ENCODE measurements at regions not wholly inside any gene's neighbourhood (a gene's known extent, or its start where the extent isn't known, plus 50 kb on each side); places are given as distances from the start of the nearest gene placed in this dataset.
"Not testable (repeated sequence)": the region's sequence is repeated elsewhere in the genome, so short reads cannot be mapped to it uniquely, and the experiment has no call there.

DNA sequence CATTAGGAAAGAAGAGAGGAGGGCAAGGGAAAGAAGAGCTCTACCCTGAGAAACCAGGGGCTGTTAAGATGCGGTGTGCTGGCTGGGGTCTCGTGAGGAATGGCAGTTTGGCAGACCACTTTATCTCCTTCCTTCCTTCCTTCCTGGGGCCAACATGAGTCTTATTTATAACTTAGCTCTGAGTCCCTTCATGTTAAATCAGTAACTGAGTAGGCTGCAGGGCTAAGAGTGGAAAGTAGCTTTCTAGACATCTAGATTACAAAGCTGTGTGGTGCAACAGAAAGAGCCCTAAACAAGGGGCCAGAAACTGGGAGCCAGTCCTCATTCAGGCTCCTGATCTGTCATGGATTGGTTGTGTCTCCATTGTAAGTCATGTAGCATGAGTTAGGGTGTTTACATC, 135.4 kb upstream of the DUSP10 start:
- H3K27me3 Mint-ChIP-seq (ENCODE audit: low read depth), result peaks cover 4% of the 10 kb centered on the region
- peaks cover 6% of the 10 kb centered on the region for H3K4me1 Mint-ChIP-seq (ENCODE audit: low read depth)
- no peaks in the 10 kb centered on the region for H3K36me3 Mint-ChIP-seq (ENCODE audit: low read depth)
- DNase-seq (ENCODE audit: low spot score), result no peak
- no peak overlapping the region for H3K4me3 Mint-ChIP-seq
- no peak overlapping the region for H3K27ac Mint-ChIP-seq
- no peaks in the 10 kb centered on the region for H3K9me3 Mint-ChIP-seq

GRCh38 chr1:221875004-221875330, 133.1 kb upstream of the DUSP10 start:
- no peak overlapping the region for H3K27ac Mint-ChIP-seq
- no peaks in the 10 kb centered on the region for H3K9me3 Mint-ChIP-seq
- no peak overlapping the region for H3K4me3 Mint-ChIP-seq
- DNase-seq (ENCODE audit: low spot score), result no peak
- no peaks in the 10 kb centered on the region for H3K36me3 Mint-ChIP-seq (ENCODE audit: low read depth)
- H3K27me3 Mint-ChIP-seq (ENCODE audit: low read depth), result peaks cover 4% of the 10 kb centered on the region
- H3K4me1 Mint-ChIP-seq (ENCODE audit: low read depth), result peaks cover 6% of the 10 kb centered on the region

- Mint-ChIP-seq H3K9me3 (no peaks in the 10 kb centered on the region), H3K4me1 (ENCODE audit: low read depth) (peaks cover 6% of the 10 kb centered on the region), H3K27ac (no peak overlapping the region), H3K4me3 (no peak overlapping the region), H3K27me3 (ENCODE audit: low read depth) (peaks cover 3% of the 10 kb centered on the region), H3K36me3 (ENCODE audit: low read depth) (no peaks in the 10 kb centered on the region)
- DNase-seq (ENCODE audit: low spot score), result no peak
Measured at GRCh38 chr1:221874285-221875003, 132.6 kb upstream of the DUSP10 start.

DNA sequence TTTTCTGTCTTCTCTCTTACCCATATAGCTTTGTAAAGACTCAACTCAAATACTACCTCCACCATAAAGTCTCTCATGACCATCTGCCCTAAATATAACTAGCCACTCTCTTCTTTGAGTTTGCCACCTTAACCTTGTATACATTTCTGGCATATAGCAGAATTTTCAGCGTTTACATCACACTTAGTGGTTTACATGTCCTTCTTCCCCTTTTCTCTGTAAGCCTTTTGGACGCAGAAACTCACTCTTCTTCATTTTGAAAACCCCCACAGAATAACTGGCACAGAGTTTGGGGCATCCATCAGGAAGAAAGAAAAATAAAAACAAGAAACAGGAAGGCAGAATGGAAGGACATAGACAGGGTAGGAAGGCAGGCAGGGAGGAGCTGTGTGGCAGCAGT, 131.8 kb upstream of the DUSP10 start:
- H3K4me1 Mint-ChIP-seq (ENCODE audit: low read depth), result peaks cover 6% of the 10 kb centered on the region

DNA sequence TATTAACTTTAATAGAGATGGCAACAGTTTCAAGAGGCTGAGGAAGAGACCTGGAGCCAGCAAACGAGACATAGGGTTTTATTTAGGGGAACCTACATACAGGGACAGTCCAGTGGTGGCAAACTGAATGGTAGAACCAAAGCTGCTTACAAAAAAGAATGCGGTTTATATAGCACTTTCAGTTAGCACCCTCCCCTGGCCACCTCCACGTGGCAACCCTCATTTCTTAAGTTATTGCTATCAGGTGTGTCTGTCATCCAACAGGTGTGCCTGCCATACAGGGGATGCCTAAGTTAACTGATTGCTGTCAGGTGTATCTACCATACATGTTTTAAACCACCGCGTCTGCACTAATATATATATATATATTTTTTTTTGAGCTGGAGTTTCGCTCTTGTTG, 129.2 kb upstream of the DUSP10 start:
- H3K4me3 Mint-ChIP-seq, result no peak overlapping the region
- peaks cover 14% of the 10 kb centered on the region for H3K27me3 Mint-ChIP-seq (ENCODE audit: low read depth)
- peaks cover 3% of the 10 kb centered on the region for H3K4me1 Mint-ChIP-seq (ENCODE audit: low read depth)
- no peak overlapping the region for H3K27ac Mint-ChIP-seq
- H3K9me3 Mint-ChIP-seq, result no peaks in the 10 kb centered on the region
- no peak for DNase-seq (ENCODE audit: low spot score)
- no peaks in the 10 kb centered on the region for H3K36me3 Mint-ChIP-seq (ENCODE audit: low read depth)

More for the DNA sequence above, 131.8 kb upstream of the DUSP10 start:
- Mint-ChIP-seq H3K4me3 (no peak overlapping the region), H3K27ac (no peak overlapping the region), H3K9me3 (no peaks in the 10 kb centered on the region), H3K36me3 (ENCODE audit: low read depth) (no peaks in the 10 kb centered on the region), H3K27me3 (ENCODE audit: low read depth) (peaks cover 5% of the 10 kb centered on the region)
- DNase-seq (ENCODE audit: low spot score), result no peak

DNA sequence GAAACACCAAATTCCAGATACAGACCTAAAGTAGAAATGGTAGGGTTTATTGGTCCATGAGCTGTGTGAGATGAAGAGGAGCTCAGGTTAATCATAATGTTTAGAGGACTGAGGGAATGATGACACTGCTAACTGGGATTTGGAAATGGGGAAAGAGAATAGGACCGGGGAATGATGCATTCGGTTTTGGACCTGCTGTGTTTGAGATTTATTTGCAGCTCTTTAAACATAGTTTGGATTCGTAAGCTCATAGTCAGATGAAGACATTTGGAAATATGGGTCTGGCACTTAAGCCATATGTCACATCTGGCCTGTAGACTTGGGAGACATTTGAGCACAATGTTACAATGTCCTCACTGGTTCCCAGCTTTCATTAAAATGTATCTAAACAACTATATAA, 127.9 kb upstream of the DUSP10 start:
- peaks cover 15% of the 10 kb centered on the region for H3K27me3 Mint-ChIP-seq (ENCODE audit: low read depth)
- peaks cover 3% of the 10 kb centered on the region for H3K4me1 Mint-ChIP-seq (ENCODE audit: low read depth)
- no peaks in the 10 kb centered on the region for H3K9me3 Mint-ChIP-seq
- DNase-seq (ENCODE audit: low spot score), result no peak
- no peak overlapping the region for H3K27ac Mint-ChIP-seq
- H3K4me3 Mint-ChIP-seq, result no peak overlapping the region
- H3K36me3 Mint-ChIP-seq (ENCODE audit: low read depth), result no peaks in the 10 kb centered on the region

DNA sequence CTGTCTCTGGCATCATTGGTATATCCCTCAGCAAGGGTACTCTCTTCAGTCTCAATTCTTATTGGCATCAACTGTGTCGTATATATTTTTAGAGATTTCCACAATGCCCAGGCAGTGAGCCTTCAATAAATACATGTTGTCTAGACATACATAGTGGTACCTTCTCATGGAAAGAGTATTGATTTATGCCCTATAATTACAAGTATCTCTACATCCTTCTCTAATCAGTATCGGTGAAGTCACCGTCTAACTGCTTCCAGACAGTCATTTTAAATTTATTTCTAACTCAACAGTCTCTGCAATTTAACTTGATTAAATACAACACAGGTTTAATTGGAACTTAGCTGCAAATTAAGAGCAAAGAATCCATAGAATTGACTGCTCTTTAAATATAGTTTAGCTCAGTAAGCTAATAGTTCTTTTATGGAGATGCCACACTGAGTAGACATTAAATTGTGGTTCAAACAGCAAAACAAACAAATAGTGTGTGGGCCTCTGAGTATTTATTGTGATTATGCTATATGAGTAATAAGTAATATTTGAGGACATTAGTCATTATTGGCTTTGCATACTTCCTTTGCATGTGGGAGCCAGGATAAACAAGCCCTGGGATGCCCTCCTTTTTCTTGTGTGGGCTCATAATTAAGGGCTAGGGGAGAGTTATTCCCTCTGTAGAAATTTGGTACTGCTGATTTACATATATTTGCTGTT, 126.9 kb upstream of the DUSP10 start:
- H3K36me3 Mint-ChIP-seq (ENCODE audit: low read depth), result no peaks in the 10 kb centered on the region

DNA sequence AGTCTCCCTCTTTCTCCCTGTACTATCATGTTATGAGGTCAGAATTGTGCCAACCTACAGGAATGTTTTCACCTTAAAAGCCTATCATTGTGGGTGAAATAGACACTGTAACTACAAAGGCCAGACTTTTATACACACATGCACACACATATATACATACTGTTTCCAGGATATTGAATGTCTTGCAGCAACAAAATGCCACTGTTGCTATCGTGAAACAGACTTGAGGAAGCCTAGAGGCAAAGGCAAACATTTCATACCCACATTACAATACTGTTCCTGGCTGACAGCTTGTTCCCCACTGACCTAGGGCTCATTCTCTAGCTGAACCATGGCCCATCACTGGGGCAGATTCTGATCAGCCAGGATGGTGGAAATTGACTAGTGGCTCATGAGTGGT, 125.1 kb upstream of the DUSP10 start:
- no peak for DNase-seq (ENCODE audit: low spot score)
- Mint-ChIP-seq H3K9me3 (no peaks in the 10 kb centered on the region), H3K36me3 (ENCODE audit: low read depth) (no peaks in the 10 kb centered on the region), H3K27ac (no peak overlapping the region), H3K4me1 (ENCODE audit: low read depth) (no peaks in the 10 kb centered on the region), H3K4me3 (no peak overlapping the region), H3K27me3 (ENCODE audit: low read depth) (peaks cover 15% of the 10 kb centered on the region)

More for the DNA sequence above, 126.9 kb upstream of the DUSP10 start:
- Mint-ChIP-seq H3K27ac (no peak overlapping the region), H3K4me3 (no peak overlapping the region), H3K4me1 (ENCODE audit: low read depth) (no peaks in the 10 kb centered on the region), H3K27me3 (ENCODE audit: low read depth) (peaks cover 15% of the 10 kb centered on the region), H3K9me3 (no peaks in the 10 kb centered on the region)
- no peak for DNase-seq (ENCODE audit: low spot score)

DNA sequence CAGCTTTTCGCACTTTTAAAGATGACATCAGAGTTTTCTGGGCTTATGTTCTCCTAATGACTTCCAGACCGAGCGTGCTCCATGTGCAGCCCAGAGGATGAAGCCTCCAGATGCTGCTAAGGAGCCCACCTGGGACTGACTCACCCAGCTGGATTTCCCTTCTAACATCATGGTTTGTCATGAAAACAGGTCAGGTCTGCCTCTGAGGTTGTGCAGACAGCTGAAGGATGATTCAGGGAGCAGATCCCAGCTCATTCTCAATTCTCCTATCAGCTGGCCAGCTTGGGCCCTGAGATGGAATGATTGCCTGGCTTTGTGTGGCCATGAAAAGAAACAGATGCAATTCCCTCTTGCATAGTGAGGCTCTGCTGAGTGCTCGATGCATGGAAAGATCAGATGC, 123.9 kb upstream of the DUSP10 start:
- no peak overlapping the region for H3K27ac Mint-ChIP-seq
- H3K4me1 Mint-ChIP-seq (ENCODE audit: low read depth), result no peaks in the 10 kb centered on the region
- no peak for DNase-seq (ENCODE audit: low spot score)
- no peak overlapping the region for H3K4me3 Mint-ChIP-seq
- H3K9me3 Mint-ChIP-seq, result no peaks in the 10 kb centered on the region
- H3K27me3 Mint-ChIP-seq (ENCODE audit: low read depth), result peaks cover 15% of the 10 kb centered on the region
- H3K36me3 Mint-ChIP-seq (ENCODE audit: low read depth), result no peaks in the 10 kb centered on the region

DNA sequence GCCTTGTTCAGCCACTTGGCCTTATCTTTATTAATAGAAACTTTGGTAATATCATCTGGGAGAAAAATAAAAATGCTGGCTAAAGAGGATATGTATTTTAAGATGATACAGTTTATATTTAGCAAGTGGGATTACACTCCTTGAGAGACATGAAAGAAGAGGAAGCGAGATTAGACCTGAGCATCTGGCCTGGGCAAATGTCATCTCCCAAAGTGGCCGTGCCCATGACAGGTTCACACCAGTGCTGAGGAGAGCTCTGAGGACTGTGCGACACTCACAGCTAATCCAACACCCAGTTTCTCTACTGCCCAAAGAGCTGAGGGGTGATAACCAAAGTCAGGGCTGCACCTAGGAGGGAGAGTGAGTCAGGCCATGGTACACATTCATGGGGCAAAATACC, 121.7 kb upstream of the DUSP10 start:
- Mint-ChIP-seq H3K4me1 (ENCODE audit: low read depth) (no peaks in the 10 kb centered on the region), H3K36me3 (ENCODE audit: low read depth) (no peaks in the 10 kb centered on the region), H3K4me3 (no peak overlapping the region), H3K9me3 (no peaks in the 10 kb centered on the region), H3K27ac (no peak overlapping the region), H3K27me3 (ENCODE audit: low read depth) (peaks cover 10% of the 10 kb centered on the region)
- DNase-seq (ENCODE audit: low spot score), result no peak

- Mint-ChIP-seq H3K36me3 (ENCODE audit: low read depth) (no peaks in the 10 kb centered on the region), H3K27ac (no peak overlapping the region), H3K4me3 (no peak overlapping the region), H3K9me3 (no peaks in the 10 kb centered on the region), H3K4me1 (ENCODE audit: low read depth) (no peaks in the 10 kb centered on the region), H3K27me3 (ENCODE audit: low read depth) (peaks cover 7% of the 10 kb centered on the region)
- no peak for DNase-seq (ENCODE audit: low spot score)
Measured at GRCh38 chr1:221862971-221863370, 121.1 kb upstream of the DUSP10 start.

DNA sequence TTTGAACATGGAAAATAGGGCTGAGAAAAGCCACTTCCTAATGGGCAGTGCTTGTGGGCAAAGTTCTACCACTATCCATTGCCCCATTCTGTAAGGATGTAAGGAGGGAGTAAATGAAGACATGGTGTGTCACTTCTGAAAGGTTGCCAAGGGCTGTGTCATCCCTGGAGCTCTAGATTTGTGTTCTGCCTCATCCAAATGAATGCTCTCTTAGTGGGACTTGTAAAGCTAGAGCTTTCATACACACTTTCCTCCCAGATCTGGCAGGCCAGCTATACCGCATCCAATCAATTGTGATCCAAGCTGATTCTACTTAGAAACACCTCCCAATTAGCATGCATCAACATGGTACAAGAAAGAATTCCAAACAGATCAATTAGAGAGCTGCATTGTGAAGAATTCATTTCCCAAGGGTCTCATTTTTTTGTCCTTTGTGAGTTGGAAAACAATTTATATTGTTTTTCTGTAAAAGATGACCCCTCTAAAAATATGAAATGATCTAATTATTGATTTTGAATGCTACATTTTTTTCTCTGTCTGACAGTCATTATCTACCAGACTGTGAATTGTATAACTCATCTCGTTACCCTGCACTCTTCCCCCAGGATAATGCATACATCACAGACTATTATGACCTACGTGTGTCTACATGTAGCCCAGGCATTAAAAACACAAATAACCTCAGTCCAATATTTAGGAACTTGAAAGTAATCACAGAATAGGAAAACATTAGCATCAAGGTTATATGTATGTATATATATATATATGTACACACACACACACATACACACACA, 117.1 kb upstream of the DUSP10 start:
- Mint-ChIP-seq H3K9me3 (no peaks in the 10 kb centered on the region), H3K27ac (no peak overlapping the region), H3K4me3 (no peak overlapping the region), H3K4me1 (ENCODE audit: low read depth) (peaks cover 2% of the 10 kb centered on the region), H3K27me3 (ENCODE audit: low read depth) (peaks cover 1% of the 10 kb centered on the region), H3K36me3 (ENCODE audit: low read depth) (no peaks in the 10 kb centered on the region)
- no peak for DNase-seq (ENCODE audit: low spot score)

DNA sequence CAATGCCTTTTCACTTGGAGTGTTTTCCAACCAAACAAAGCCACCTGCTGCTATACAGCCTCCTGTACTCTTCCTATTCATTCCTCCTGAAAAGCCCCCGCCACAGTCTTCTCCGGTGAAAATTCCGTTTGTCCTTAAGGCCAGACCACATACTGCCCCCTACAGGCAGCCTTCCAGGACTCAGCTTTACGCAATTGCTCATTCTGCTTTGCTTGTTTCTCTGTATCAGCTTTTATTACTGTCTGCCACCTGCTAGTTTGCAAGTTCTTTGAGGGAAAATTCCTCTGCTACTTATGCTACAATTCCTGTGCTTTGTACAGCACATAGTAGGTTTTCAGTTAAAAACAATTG, 115.2 kb upstream of the DUSP10 start:
- not testable (repeated sequence) for H3K27ac Mint-ChIP-seq; H3K9me3 Mint-ChIP-seq; H3K4me3 Mint-ChIP-seq; DNase-seq (ENCODE audit: low spot score); H3K4me1 Mint-ChIP-seq (ENCODE audit: low read depth); H3K36me3 Mint-ChIP-seq (ENCODE audit: low read depth); H3K27me3 Mint-ChIP-seq (ENCODE audit: low read depth)

Measured in T-helper 2 cell treated with Interferon-gamma antibody and Interleukin-4, amounts not matched to agents 5 μg/mL and 100 μg/mL, for 36 hours (primary cell).